Hepatocyte (in vitro differentiated cells): ENCODE measurements at regions not wholly inside any gene's neighbourhood (a gene's known extent, or its start where the extent isn't known, plus 50 kb on each side); places are given as distances from the start of the nearest gene placed in this dataset.

Experiments used
- DNase-seq: peaks from one replicate; pipeline ENCODE4 v3.0.0-alpha.2; 2016; ENCODE audit warnings: low spot score
- H2AFZ ChIP-seq: fragments of 200-600 bp; sonication (generic); 2 replicates; pipeline ENCODE4 v1.6.0; 2016; ENCODE audit warnings: antibody characterized with exemption, mild to moderate bottlenecking
- H3K27ac ChIP-seq: fragments of 200-600 bp; sonication (generic); 2 replicates; pipeline ENCODE4 v1.5.1; 2016; ENCODE audit warnings: mild to moderate bottlenecking
- H3K27me3 ChIP-seq: fragments of 200-600 bp; sonication (generic); 2 replicates; pipeline ENCODE4 v1.6.1; 2016
- H3K36me3 ChIP-seq: fragments of 200-600 bp; sonication (generic); replicated peaks from 2 replicates; pipeline ENCODE4 v1.5.1; 2016; ENCODE audit warnings: low read depth; ENCODE audit not compliant: insufficient read depth
- H3K4me1 ChIP-seq: fragments of 200-600 bp; sonication (generic); 2 replicates; pipeline ENCODE4 v1.5.1; 2016; ENCODE audit warnings: mild to moderate bottlenecking, moderate library complexity; ENCODE audit not compliant: insufficient read depth
- H3K4me2 ChIP-seq: fragments of 200-600 bp; sonication (generic); 2 replicates; pipeline ENCODE4 v1.6.0; 2016
- H3K4me3 ChIP-seq: fragments of 200-600 bp; sonication (generic); 2 replicates; pipeline ENCODE4 v1.5.1; 2016; ENCODE audit warnings: mild to moderate bottlenecking
- H3K79me2 ChIP-seq: fragments of 200-600 bp; sonication (generic); 2 replicates; pipeline ENCODE4 v1.6.0; 2017; ENCODE audit warnings: mild to moderate bottlenecking
- H3K9me2 ChIP-seq: fragments of 200-600 bp; sonication (generic); replicated peaks from 2 replicates; pipeline ENCODE4 v1.6.0; 2017; ENCODE audit warnings: mild to moderate bottlenecking; ENCODE audit not compliant: insufficient read depth
- H3K9me3 ChIP-seq: fragments of 200-600 bp; sonication (generic); 2 replicates; pipeline ENCODE4 v1.5.1; 2016; ENCODE audit warnings: low read depth, mild to moderate bottlenecking
- H4K20me1 ChIP-seq: fragments of 200-600 bp; sonication (generic); 2 replicates; pipeline ENCODE4 v1.6.0; 2016; ENCODE audit warnings: mild to moderate bottlenecking; ENCODE audit not compliant: insufficient read depth, poor library complexity, severe bottlenecking
- EZH2 ChIP-seq: fragments of 200-600 bp; sonication (generic); IDR thresholded peaks from 2 replicates; pipeline ENCODE4 v1.6.1; 2016; ENCODE audit warnings: antibody characterized with exemption, mild to moderate bottlenecking, borderline replicate concordance
- EZH2phosphoT487 ChIP-seq: fragments of 200-600 bp; sonication (generic); IDR thresholded peaks from one replicate; pipeline ENCODE4 v1.6.1; 2018; ENCODE audit warnings: antibody characterized with exemption, mild to moderate bottlenecking, low read depth, moderate library complexity; ENCODE audit not compliant: unreplicated experiment, severe bottlenecking
- WGBS: methylation state at CpG from one replicate; pipeline ENCODE4 v1.1.6; 2016; ENCODE audit warnings: low lambda C conversion rate; ENCODE audit errors: missing lambda C conversion rate; 5-methylcytosine and 5-hydroxymethylcytosine counted together
- TF ChIP-seq, protein P1 (sequence below): fragments of 200-600 bp; sonication (generic); IDR thresholded peaks from 2 replicates; pipeline ENCODE4 v1.5.1; 2016; ENCODE audit warnings: antibody characterized with exemption, mild to moderate bottlenecking; ENCODE audit not compliant: poor library complexity

DNA sequence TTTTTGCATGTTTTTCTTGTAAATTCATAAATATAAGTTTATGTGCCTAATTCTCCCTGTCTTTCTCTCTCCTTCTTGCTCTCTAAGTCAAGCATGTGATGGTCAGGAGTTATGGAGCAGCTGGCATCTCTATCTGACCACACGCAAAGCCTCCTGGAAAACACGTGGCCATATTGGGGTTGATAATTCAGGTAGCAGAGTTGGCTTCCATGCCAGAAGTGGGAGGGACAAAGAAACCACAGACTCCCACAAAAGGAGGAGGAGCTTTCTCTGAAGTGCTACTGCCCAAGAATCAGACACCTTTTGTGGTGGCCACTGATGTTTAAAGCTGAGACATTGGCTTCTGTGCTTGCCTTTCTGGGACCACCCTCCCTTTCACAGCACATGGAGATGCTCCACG lies 517.6 kb upstream of the TMEM132C start:
- no peak overlapping the region for H3K4me3 ChIP-seq
- WGBS: 94% methylated on average over 3 of the region's 3 CpGs
- no peak for TF ChIP-seq EZH2
- TF ChIP-seq EZH2phosphoT487: no peak
- TF ChIP-seq, protein P1, sequence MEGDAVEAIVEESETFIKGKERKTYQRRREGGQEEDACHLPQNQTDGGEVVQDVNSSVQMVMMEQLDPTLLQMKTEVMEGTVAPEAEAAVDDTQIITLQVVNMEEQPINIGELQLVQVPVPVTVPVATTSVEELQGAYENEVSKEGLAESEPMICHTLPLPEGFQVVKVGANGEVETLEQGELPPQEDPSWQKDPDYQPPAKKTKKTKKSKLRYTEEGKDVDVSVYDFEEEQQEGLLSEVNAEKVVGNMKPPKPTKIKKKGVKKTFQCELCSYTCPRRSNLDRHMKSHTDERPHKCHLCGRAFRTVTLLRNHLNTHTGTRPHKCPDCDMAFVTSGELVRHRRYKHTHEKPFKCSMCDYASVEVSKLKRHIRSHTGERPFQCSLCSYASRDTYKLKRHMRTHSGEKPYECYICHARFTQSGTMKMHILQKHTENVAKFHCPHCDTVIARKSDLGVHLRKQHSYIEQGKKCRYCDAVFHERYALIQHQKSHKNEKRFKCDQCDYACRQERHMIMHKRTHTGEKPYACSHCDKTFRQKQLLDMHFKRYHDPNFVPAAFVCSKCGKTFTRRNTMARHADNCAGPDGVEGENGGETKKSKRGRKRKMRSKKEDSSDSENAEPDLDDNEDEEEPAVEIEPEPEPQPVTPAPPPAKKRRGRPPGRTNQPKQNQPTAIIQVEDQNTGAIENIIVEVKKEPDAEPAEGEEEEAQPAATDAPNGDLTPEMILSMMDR: no peak

DNA sequence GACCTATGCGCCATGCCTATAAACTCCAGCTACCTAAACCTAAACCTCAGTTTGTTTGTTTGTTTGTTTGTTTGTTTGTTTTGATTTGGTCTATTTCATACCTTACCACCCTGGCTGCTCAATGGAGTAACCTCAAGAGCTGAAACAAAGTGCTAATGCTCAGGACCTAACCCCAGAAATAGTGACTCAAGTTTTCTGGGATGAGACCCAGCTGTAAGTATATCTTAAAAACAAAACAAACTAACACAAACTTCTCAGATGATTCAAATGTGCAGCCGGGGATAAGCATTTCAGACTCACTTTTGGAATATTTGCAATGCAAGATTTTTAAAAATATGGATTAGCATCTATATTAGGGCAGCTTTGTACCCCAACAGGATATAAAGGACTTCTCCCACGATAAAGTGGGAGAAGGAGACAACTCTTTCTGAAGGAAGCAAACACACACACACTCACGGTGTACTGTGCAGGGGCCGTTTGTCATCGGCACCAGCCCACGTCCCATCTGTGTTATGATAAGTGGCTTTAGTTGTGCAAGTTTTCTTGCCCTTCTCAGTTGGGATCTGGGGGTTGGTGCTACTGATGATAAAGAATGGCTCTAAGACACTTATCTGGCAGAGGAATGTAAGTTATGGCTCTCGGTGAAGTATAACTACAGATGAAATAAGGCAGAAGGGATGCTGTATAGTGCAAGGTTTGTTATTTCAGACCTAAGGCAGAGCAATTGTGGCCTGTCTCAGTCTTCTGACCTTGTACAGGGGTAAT lies 516.7 kb upstream of the TMEM132C start:
- no peak overlapping the region for H3K4me3 ChIP-seq
- H4K20me1 ChIP-seq: no peaks in the 10 kb centered on the region
- H3K4me2 ChIP-seq: no peak overlapping the region
- 74% methylated on average over 8 of the region's 8 CpGs for WGBS
- no peaks in the 10 kb centered on the region for H3K9me3 ChIP-seq
- no peaks in the 10 kb centered on the region for H3K9me2 ChIP-seq
- TF ChIP-seq, protein P1: no peak
- H3K79me2 ChIP-seq: no peaks in the 10 kb centered on the region
- H3K27me3 ChIP-seq: no peaks in the 10 kb centered on the region
- DNase-seq: no peak
- H3K27ac ChIP-seq: no peak overlapping the region
- H3K36me3 ChIP-seq: no peaks in the 10 kb centered on the region
- H2AFZ ChIP-seq: no peak overlapping the region
- no peaks in the 10 kb centered on the region for H3K4me1 ChIP-seq

More for the DNA sequence above, 517.6 kb upstream of the TMEM132C start:
- no peak for DNase-seq
- H4K20me1 ChIP-seq: no peaks in the 10 kb centered on the region
- H3K36me3 ChIP-seq: no peaks in the 10 kb centered on the region
- no peaks in the 10 kb centered on the region for H3K9me2 ChIP-seq
- H3K27me3 ChIP-seq: no peaks in the 10 kb centered on the region
- H2AFZ ChIP-seq: no peak overlapping the region
- no peaks in the 10 kb centered on the region for H3K9me3 ChIP-seq
- no peak overlapping the region for H3K4me2 ChIP-seq
- no peaks in the 10 kb centered on the region for H3K4me1 ChIP-seq
- H3K79me2 ChIP-seq: no peaks in the 10 kb centered on the region
- no peak overlapping the region for H3K27ac ChIP-seq

DNA sequence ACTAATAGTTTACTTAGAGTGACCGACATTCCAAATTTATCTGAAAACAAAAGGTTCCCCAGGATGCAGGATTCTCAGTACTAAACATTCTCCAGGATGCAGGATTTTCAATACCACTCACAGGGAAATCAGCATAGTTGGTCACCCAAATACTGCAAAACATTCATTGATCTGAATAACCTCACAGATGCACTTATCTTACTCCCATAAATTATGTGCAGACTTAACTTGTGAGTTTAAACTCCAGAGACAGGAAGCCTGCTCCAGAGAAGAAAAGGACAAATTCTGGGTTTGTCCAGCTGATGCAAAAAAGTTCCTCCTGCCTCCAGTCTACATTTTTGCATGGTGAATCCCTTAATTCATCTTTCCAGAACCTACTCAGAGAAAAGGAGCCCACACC lies 514.2 kb upstream of the TMEM132C start:
- TF ChIP-seq EZH2phosphoT487 (no peak), EZH2 (no peak)
- TF ChIP-seq, protein P1: no peak
- 82% methylated on average over 1 of the region's 1 CpG for WGBS
- Histone ChIP-seq H3K4me3 (no peak overlapping the region), H3K9me3 (no peaks in the 10 kb centered on the region), H3K79me2 (no peaks in the 10 kb centered on the region), H3K4me2 (no peak overlapping the region), H2AFZ (no peak overlapping the region), H3K9me2 (no peaks in the 10 kb centered on the region), H3K27me3 (no peaks in the 10 kb centered on the region), H3K27ac (no peak overlapping the region), H3K36me3 (no peaks in the 10 kb centered on the region), H4K20me1 (no peaks in the 10 kb centered on the region), H3K4me1 (no peaks in the 10 kb centered on the region)
- no peak for DNase-seq

DNA sequence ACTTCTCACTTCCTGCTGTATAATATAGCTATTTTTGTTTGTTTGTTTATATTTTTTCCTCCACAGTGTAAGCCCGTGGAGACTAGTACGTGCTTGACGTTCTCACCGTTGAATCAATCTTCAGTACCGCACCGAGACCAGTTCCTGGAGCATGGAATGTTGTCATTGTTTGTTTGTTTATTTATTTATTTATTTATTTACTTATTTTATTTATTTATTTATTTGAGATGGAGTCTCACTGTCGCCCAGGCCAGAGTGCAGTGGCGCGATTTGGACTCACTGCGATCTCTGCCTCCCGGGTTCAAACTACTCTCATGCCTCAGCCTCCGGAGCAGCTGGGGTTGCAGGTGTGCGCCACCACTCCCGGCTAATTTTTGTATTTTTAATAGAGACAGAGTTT lies 506.6 kb upstream of the TMEM132C start:
- H3K79me2 ChIP-seq: no peaks in the 10 kb centered on the region
- TF ChIP-seq EZH2 (no peak), EZH2phosphoT487 (no peak)
- TF ChIP-seq, protein P1: no peak
- no peak overlapping the region for H3K4me2 ChIP-seq
- DNase-seq: no peak
- no peaks in the 10 kb centered on the region for H4K20me1 ChIP-seq
- no peaks in the 10 kb centered on the region for H3K9me3 ChIP-seq
- no peaks in the 10 kb centered on the region for H3K9me2 ChIP-seq
- no peak overlapping the region for H3K27ac ChIP-seq
- H3K4me3 ChIP-seq: no peak overlapping the region
- 93% methylated on average over 14 of the region's 14 CpGs for WGBS
- no peak overlapping the region for H2AFZ ChIP-seq
- H3K4me1 ChIP-seq: no peaks in the 10 kb centered on the region
- no peaks in the 10 kb centered on the region for H3K36me3 ChIP-seq
- no peaks in the 10 kb centered on the region for H3K27me3 ChIP-seq
